Upper lobe of left lung (tissue), 6 donors: ENCODE measurements at regions not wholly inside any gene's neighbourhood (a gene's known extent, or its start where the extent isn't known, plus 50 kb on each side); places are given as distances from the start of the nearest gene placed in this dataset.

ENCODE experiments used
- ATAC-seq, 2 donors: fragments of 200-7000 bp; cut with Tn5 transposase; one replicate each; pipeline ENCODE4 v1.9.1; 2022; ENCODE audit warnings: mild to moderate bottlenecking in 2 of 2, moderate library complexity in 2 of 2; ENCODE audit not compliant: low FRiP score in 2 of 2
- DNase-seq, 2 donors: peaks; one replicate each; pipeline ENCODE4 v3.0.0-alpha.2; 2019 to 2020
- H3K27ac ChIP-seq, 4 donors: fragments of 200-600 bp; sonication (generic); one replicate each; pipeline ENCODE4 v1.5.1; 2016 to 2019
- H3K27me3 ChIP-seq, 4 donors: fragments of 200-600 bp; sonication (generic); one replicate each; pipeline ENCODE4 v1.5.1; 2017 to 2019
- H3K36me3 ChIP-seq, 4 donors: fragments of 200-600 bp; sonication (generic); one replicate each; pipeline ENCODE4 v1.5.1; 2016 to 2019
- H3K4me1 ChIP-seq, 4 donors: fragments of 200-600 bp; sonication (generic); one replicate each; pipeline ENCODE4 v1.5.1; 2018 to 2019
- H3K4me3 ChIP-seq, 4 donors: fragments of 200-600 bp; sonication (generic); one replicate each; pipeline ENCODE4 v1.5.1; 2017 to 2019; ENCODE audit warnings: mild to moderate bottlenecking in 2 of 4, moderate library complexity in 1 of 4
- H3K9me3 ChIP-seq, 4 donors: fragments of 200-600 bp; sonication (generic); one replicate each; pipeline ENCODE4 v1.5.1; 2018 to 2019
- CTCF ChIP-seq, 6 experiments: fragments of 450-650 bp in 4 of 6; fragments of 200-600 bp in 2 of 6; sonication (generic) in 2 of 6; IDR thresholded peaks; one replicate each; pipeline ENCODE4 v1.5.1; 2016 to 2019; ENCODE audit warnings: antibody characterized with exemption in 6 of 6
- EP300 ChIP-seq, 4 donors: sonication (generic); formaldehyde crosslinking; IDR thresholded peaks; one replicate each; pipeline ENCODE4 v1.5.1; 2017; ENCODE audit warnings: antibody characterized with exemption in 4 of 4, control low read depth in 2 of 4
- POLR2A ChIP-seq, 4 donors: fragments of 450-650 bp; IDR thresholded peaks; one replicate each; pipeline ENCODE4 v1.5.1; 2016 to 2017; ENCODE audit warnings: antibody characterized with exemption in 4 of 4, mild to moderate bottlenecking in 2 of 4
- POLR2AphosphoS5 ChIP-seq, 2 donors: sonication (generic); formaldehyde crosslinking; IDR thresholded peaks; one replicate each; pipeline ENCODE4 v1.5.1; 2017; ENCODE audit warnings: antibody characterized with exemption in 2 of 2
- WGBS, 2 donors: methylation state at CpG; one replicate each; pipeline ENCODE4 v1.1.5; 2017 to 2018; 5-methylcytosine and 5-hydroxymethylcytosine counted together
- donor health status: DM: no; HTN: no; CAD: no; lungs with moderate emphysema.
- donor health status: DM: no; HTN: yes; CAD: no; lungs with severe emphysema.

DNA sequence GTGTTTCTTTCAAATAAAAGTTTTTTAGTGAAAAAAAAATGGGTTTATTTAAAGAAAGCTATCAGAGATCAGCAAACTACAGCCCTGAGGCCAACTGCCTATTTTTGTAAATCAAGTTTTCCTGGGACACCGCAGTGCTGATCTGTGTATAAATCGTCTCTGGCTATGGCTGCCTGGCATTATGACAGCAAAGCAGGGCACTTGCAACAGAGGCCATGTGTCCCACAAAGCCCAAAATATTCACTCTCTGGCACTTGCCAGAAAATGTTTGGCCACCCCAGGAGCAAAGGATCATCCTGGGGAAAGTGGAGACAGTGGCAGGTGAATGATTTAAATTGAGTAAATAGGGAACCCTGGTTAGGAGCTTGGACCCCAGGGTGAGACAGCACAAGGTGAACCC is 291.6 kb downstream of the PREX1 start:
- 60 to 86% methylated on average over 2 of the region's 2 CpGs for WGBS, 2 donors
- DNase-seq (no peak), ATAC-seq (no peak)
- no peak for TF ChIP-seq POLR2A (IDR thresholded peaks at IDR 0.05)
- TF ChIP-seq POLR2AphosphoS5 (IDR thresholded peaks at IDR 0.05), result no peak
- TF ChIP-seq EP300 (IDR thresholded peaks at IDR 0.05), result no peak
- no peak for TF ChIP-seq CTCF (IDR thresholded peaks at IDR 0.05)
- Histone ChIP-seq H3K4me3 (no peak overlapping the region), H3K9me3 (no peaks in the 10 kb centered on the region), H3K4me1 (no peaks in the 10 kb centered on the region), H3K36me3 (no peaks in the 10 kb centered on the region), H3K27me3 (no peaks in the 10 kb centered on the region), H3K27ac (no peak overlapping the region)

DNA sequence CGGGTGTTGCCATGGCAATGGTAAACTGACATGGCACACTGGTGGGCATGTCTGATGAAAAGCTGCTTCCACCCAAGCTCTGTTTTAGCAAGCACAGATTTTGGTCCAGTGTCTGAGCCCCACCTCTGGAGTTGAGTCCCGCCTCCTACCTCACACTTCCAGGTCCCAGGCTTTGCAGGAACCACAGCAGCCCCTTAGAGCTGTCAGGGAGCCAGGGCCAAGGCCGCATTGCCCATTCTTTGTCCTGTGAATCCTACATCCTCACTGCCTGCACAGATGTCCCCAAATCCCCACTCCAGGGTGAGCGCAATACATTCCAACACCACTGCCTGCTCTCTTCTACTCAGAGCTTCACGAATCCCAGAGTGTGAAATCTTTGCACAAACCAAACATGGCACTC is 292.2 kb downstream of the PREX1 start:
- no peaks in the 10 kb centered on the region for H3K4me1 ChIP-seq
- no peak overlapping the region for H3K4me3 ChIP-seq
- no peaks in the 10 kb centered on the region for H3K27me3 ChIP-seq
- no peaks in the 10 kb centered on the region for H3K9me3 ChIP-seq
- no peak for DNase-seq
- ATAC-seq, result no peak
- H3K36me3 ChIP-seq, result no peaks in the 10 kb centered on the region
- H3K27ac ChIP-seq, result no peak overlapping the region
- TF ChIP-seq POLR2A (IDR thresholded peaks at IDR 0.05), result no peak
- TF ChIP-seq EP300 (IDR thresholded peaks at IDR 0.05), result no peak
- TF ChIP-seq CTCF (IDR thresholded peaks at IDR 0.05), result no peak
- TF ChIP-seq POLR2AphosphoS5 (IDR thresholded peaks at IDR 0.05), result no peak
- 88 to 91% methylated on average over 5 of the region's 5 CpGs for WGBS, 2 donors

GRCh38 chr20:48532028-48532427 is 295.8 kb downstream of the PREX1 start:
- Histone ChIP-seq H3K4me1 (no peaks in the 10 kb centered on the region), H3K36me3 (no peaks in the 10 kb centered on the region), H3K27ac (no peak overlapping the region), H3K27me3 (no peaks in the 10 kb centered on the region), H3K4me3 (no peak overlapping the region), H3K9me3 (no peaks in the 10 kb centered on the region)
- DNase-seq (no peak), ATAC-seq (no peak)
- no peak for TF ChIP-seq CTCF (IDR thresholded peaks at IDR 0.05)
- no peak for TF ChIP-seq POLR2A (IDR thresholded peaks at IDR 0.05)
- TF ChIP-seq EP300 (IDR thresholded peaks at IDR 0.05), result no peak
- no peak for TF ChIP-seq POLR2AphosphoS5 (IDR thresholded peaks at IDR 0.05)
- WGBS, 2 donors, result 76 to 87% methylated on average over 2 of the region's 2 CpGs

DNA sequence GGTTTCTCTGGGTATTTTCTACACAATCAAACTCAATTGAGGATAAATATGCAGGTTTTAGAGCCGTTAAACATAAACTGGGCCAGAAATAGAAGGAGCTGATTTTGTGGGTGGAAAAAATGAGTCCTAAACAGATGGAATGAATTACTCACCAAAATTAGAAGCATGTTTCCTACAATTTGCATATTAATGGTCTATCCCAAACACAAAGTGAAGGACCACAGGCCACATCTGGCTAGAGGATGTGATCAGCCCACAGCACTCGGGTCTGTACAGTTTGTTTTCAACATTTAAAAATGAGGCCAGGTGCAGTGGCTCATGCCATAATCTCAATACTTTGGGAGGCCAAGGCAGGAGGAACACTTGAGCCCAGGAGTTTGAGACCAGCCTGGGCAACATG is 296.3 kb downstream of the PREX1 start:
- ATAC-seq (no peak), DNase-seq (no peak)
- H3K36me3 ChIP-seq, result no peaks in the 10 kb centered on the region
- no peaks in the 10 kb centered on the region for H3K27me3 ChIP-seq
- H3K4me1 ChIP-seq, result no peaks in the 10 kb centered on the region
- no peak overlapping the region for H3K4me3 ChIP-seq
- 69 to 76% methylated on average over 2 of the region's 2 CpGs for WGBS, 2 donors
- TF ChIP-seq CTCF (IDR thresholded peaks at IDR 0.05) (no peak), EP300 (IDR thresholded peaks at IDR 0.05) (no peak), POLR2AphosphoS5 (IDR thresholded peaks at IDR 0.05) (no peak), POLR2A (IDR thresholded peaks at IDR 0.05) (no peak)
- no peaks in the 10 kb centered on the region for H3K9me3 ChIP-seq
- H3K27ac ChIP-seq, result no peak overlapping the region

GRCh38 chr20:48530957-48531356 is 296.8 kb downstream of the PREX1 start:
- 53 to 67% methylated on average over 5 of the region's 5 CpGs for WGBS, 2 donors
- no peak for ATAC-seq
- DNase-seq, result no peak

More at GRCh38 chr20:48530957-48531356, 296.8 kb downstream of the PREX1 start:
- Histone ChIP-seq H3K4me1 (no peaks in the 10 kb centered on the region), H3K27ac (no peak overlapping the region), H3K27me3 (no peaks in the 10 kb centered on the region), H3K9me3 (no peaks in the 10 kb centered on the region), H3K36me3 (no peaks in the 10 kb centered on the region), H3K4me3 (no peak overlapping the region)
- TF ChIP-seq EP300 (IDR thresholded peaks at IDR 0.05) (no peak), POLR2AphosphoS5 (IDR thresholded peaks at IDR 0.05) (no peak), CTCF (IDR thresholded peaks at IDR 0.05) (no peak), POLR2A (IDR thresholded peaks at IDR 0.05) (no peak)
